PC-9 (cell line): ENCODE measurements at regions not wholly inside any gene's neighbourhood (a gene's known extent, or its start where the extent isn't known, plus 50 kb on each side); places are given as distances from the start of the nearest gene placed in this dataset.

Experiments used
- BruUV-seq: library from RNA; stranded (reverse); fragments of 400-500 nt; replicated peaks from 2 replicates; lab custom pipeline; 2021; lab: Mats Ljungman, UMichigan
- CTCF ChIA-PET: fragments of 300-600 bp; sonication (Branson Sonifier 250); formaldehyde crosslinking; loops from one replicate; lab custom pipeline; 2022; ENCODE audit warnings: antibody characterized with exemption; lab: Charles Lee
- POLR2A ChIA-PET: fragments of 300-600 bp; sonication (Branson Sonifier 250); formaldehyde crosslinking; loops from one replicate; lab custom pipeline; 2022; ENCODE audit warnings: antibody characterized with exemption; ENCODE audit not compliant: unreplicated experiment; lab: Charles Lee
- DNase-seq, 2 experiments: peaks; one replicate each; pipeline versions ENCODE4 v3.0.0 to v3.0.0-alpha.2; 2015 to 2022; ENCODE audit warnings: mixed read lengths in 1 of 2
- H2AFZ ChIP-seq: fragments of 200-600 bp; sonication (generic); 2 replicates; pipeline ENCODE4 v1.8.1; 2017; ENCODE audit warnings: antibody characterized with exemption
- H3F3A ChIP-seq: fragments of 200-600 bp; sonication (generic); 2 replicates; pipeline ENCODE4 v1.8.1; 2017; ENCODE audit warnings: antibody characterized with exemption, mild to moderate bottlenecking, low read depth; ENCODE audit not compliant: insufficient read depth
- H3K27ac ChIP-seq: fragments of 200-600 bp; sonication (generic); 2 replicates; pipeline ENCODE4 v1.6.1; 2016; ENCODE audit warnings: mixed run types
- H3K27me3 ChIP-seq: fragments of 200-600 bp; sonication (generic); 2 replicates; pipeline ENCODE4 v1.6.1; 2016; ENCODE audit warnings: low read depth, mixed run types; ENCODE audit not compliant: insufficient read depth
- H3K36me3 ChIP-seq: fragments of 200-600 bp; sonication (generic); 2 replicates; pipeline ENCODE4 v1.6.1; 2016; ENCODE audit warnings: low read depth, mixed run types
- H3K4me1 ChIP-seq: fragments of 200-600 bp; sonication (generic); replicated peaks from 2 replicates; pipeline ENCODE4 v1.6.1; 2016; ENCODE audit warnings: mixed run types; ENCODE audit not compliant: insufficient read depth
- H3K4me2 ChIP-seq: fragments of 200-600 bp; sonication (generic); 2 replicates; pipeline ENCODE4 v1.6.1; 2017; ENCODE audit warnings: mixed run types
- H3K4me3 ChIP-seq: fragments of 200-600 bp; sonication (generic); 2 replicates; pipeline ENCODE4 v1.6.1; 2016; ENCODE audit warnings: mixed run types
- H3K79me2 ChIP-seq: fragments of 200-600 bp; sonication (generic); 2 replicates; pipeline ENCODE4 v1.6.1; 2017; ENCODE audit warnings: low read depth, mixed run types
- H3K9me2 ChIP-seq: fragments of 200-600 bp; sonication (generic); 2 replicates; pipeline ENCODE4 v1.8.1; 2017; ENCODE audit warnings: mild to moderate bottlenecking; ENCODE audit not compliant: insufficient read depth
- H3K9me3 ChIP-seq: fragments of 200-600 bp; sonication (generic); 2 replicates; pipeline ENCODE4 v1.8.1; 2016; ENCODE audit warnings: low read depth; ENCODE audit not compliant: insufficient read depth
- H4K20me1 ChIP-seq: fragments of 200-600 bp; sonication (generic); 2 replicates; pipeline ENCODE4 v1.8.1; 2017; ENCODE audit not compliant: insufficient read depth
- CTCF ChIP-seq: fragments of 200-600 bp; sonication (generic); conservative IDR thresholded peaks from 2 replicates; pipeline ENCODE4 v1.6.1; 2017; ENCODE audit warnings: mixed run types, antibody characterized with exemption, mild to moderate bottlenecking, moderate library complexity
- EZH2 ChIP-seq: fragments of 200-600 bp; sonication (generic); IDR thresholded peaks from 2 replicates; pipeline ENCODE4 v1.8.0; 2017; ENCODE audit warnings: antibody characterized with exemption, low read depth
- intact Hi-C: fragments of 100-400 bp; cut with micrococcal nuclease; formaldehyde crosslinking; loops from one replicate; pipeline ENCODE4 v1.10.0; 2022; ENCODE audit not compliant: unreplicated experiment

GRCh38 chr11:79637219-79637618, 196.4 kb upstream of the TENM4 start:
- ChIA-PET CTCF (no interaction called here), POLR2A (no interaction called here)
- H3K36me3 ChIP-seq: no peaks in the 10 kb centered on the region
- no peaks in the 10 kb centered on the region for H3K4me1 ChIP-seq
- TF ChIP-seq CTCF (no peak), EZH2 (no peak)
- no peak for DNase-seq
- H3K27ac ChIP-seq: no peak overlapping the region
- H3K27me3 ChIP-seq: peaks cover 13% of the 10 kb centered on the region
- BruUV-seq: no TSS peak
- no peaks in the 10 kb centered on the region for H3F3A ChIP-seq
- H2AFZ ChIP-seq: no peak overlapping the region
- H3K79me2 ChIP-seq: no peaks in the 10 kb centered on the region
- H3K9me3 ChIP-seq: no peaks in the 10 kb centered on the region
- H3K4me2 ChIP-seq: no peak overlapping the region
- intact Hi-C loops: no loop called here
- H3K4me3 ChIP-seq: no peak overlapping the region
- H4K20me1 ChIP-seq: no peaks in the 10 kb centered on the region
- no peaks in the 10 kb centered on the region for H3K9me2 ChIP-seq

- Histone ChIP-seq H4K20me1 (no peaks in the 10 kb centered on the region), H3F3A (no peaks in the 10 kb centered on the region), H3K36me3 (no peaks in the 10 kb centered on the region), H3K27ac (no peak overlapping the region), H2AFZ (no peak overlapping the region), H3K79me2 (no peaks in the 10 kb centered on the region), H3K4me1 (no peaks in the 10 kb centered on the region), H3K9me3 (no peaks in the 10 kb centered on the region), H3K4me2 (no peak overlapping the region), H3K4me3 (no peak overlapping the region), H3K27me3 (peaks cover 15% of the 10 kb centered on the region), H3K9me2 (no peaks in the 10 kb centered on the region)
- no peak for DNase-seq
- BruUV-seq: no TSS peak
- no peak for TF ChIP-seq CTCF
- no peak for TF ChIP-seq EZH2
- ChIA-PET CTCF (no interaction called here), POLR2A (no interaction called here)
- intact Hi-C loops: no loop called here
Observed at GRCh38 chr11:79634905-79635304, 194.1 kb upstream of the TENM4 start.

- Histone ChIP-seq H3K36me3 (no peaks in the 10 kb centered on the region), H4K20me1 (no peaks in the 10 kb centered on the region; the same call in 1 of the 2 replicates), H3K9me2 (no peaks in the 10 kb centered on the region), H3K27me3 (peaks cover 3% of the 10 kb centered on the region; the same call in 1 of the 2 replicates), H3K4me2 (no peak overlapping the region), H3K27ac (no peak overlapping the region), H3K4me1 (no peaks in the 10 kb centered on the region), H2AFZ (no peak overlapping the region), H3K4me3 (no peak overlapping the region), H3K79me2 (no peaks in the 10 kb centered on the region), H3F3A (no peaks in the 10 kb centered on the region), H3K9me3 (no peaks in the 10 kb centered on the region)
- intact Hi-C loops: no loop called here
- TF ChIP-seq CTCF: no peak
- no peak for TF ChIP-seq EZH2
- no TSS peak for BruUV-seq
- no peak for DNase-seq
- ChIA-PET CTCF (interaction anchor here (0.6 kb wide), 1 partner anchor 1987 kb away, joined by 11 read pairs; no protein-coding TSS in a partner anchor), POLR2A (no interaction called here)
Observed at GRCh38 chr11:79627281-79627680, 186.5 kb upstream of the TENM4 start.
